Thyroid gland (tissue), 4 donors: ENCODE measurements at regions not wholly inside any gene's neighbourhood (a gene's known extent, or its start where the extent isn't known, plus 50 kb on each side); places are given as distances from the start of the nearest gene placed in this dataset.

ENCODE experiments used
- POLR2A ChIP-seq, 2 donors: fragments of 450-650 bp; IDR thresholded peaks; one replicate each; pipeline ENCODE4 v1.6.1; 2017; ENCODE audit warnings: antibody characterized with exemption in 2 of 2, mild to moderate bottlenecking in 2 of 2, moderate library complexity in 1 of 2
- TF ChIP-seq, protein P1 (sequence below), 6 experiments: fragments of 200-600 bp in 3 of 6; fragments of 450-650 bp in 3 of 6; sonication (generic) in 3 of 6; IDR thresholded peaks; one replicate each; pipeline ENCODE4 v1.5.1; 2016 to 2019; ENCODE audit warnings: antibody characterized with exemption in 6 of 6, mild to moderate bottlenecking in 2 of 6, inconsistent platforms in 1 of 6, moderate library complexity in 1 of 6

DNA sequence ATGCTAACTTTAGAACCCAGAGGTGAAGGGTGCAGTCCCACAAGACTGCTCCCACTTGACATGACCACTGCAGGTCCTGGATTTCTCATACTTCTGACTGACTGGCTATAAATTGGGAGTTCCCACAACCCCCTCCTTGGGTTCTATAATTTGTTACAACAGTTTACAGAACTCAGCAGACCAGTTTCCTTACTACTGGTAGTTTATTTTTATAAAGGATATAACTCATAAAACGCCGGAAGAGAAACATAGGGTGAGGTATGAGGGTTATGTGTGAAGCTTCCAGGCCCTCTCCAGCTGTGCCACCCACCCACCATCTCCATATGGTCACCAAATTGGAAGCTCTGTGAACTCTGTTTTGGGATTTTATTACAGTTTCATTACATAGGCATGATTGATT, 839.6 kb downstream of the TSN start:
- TF ChIP-seq, protein P1, sequence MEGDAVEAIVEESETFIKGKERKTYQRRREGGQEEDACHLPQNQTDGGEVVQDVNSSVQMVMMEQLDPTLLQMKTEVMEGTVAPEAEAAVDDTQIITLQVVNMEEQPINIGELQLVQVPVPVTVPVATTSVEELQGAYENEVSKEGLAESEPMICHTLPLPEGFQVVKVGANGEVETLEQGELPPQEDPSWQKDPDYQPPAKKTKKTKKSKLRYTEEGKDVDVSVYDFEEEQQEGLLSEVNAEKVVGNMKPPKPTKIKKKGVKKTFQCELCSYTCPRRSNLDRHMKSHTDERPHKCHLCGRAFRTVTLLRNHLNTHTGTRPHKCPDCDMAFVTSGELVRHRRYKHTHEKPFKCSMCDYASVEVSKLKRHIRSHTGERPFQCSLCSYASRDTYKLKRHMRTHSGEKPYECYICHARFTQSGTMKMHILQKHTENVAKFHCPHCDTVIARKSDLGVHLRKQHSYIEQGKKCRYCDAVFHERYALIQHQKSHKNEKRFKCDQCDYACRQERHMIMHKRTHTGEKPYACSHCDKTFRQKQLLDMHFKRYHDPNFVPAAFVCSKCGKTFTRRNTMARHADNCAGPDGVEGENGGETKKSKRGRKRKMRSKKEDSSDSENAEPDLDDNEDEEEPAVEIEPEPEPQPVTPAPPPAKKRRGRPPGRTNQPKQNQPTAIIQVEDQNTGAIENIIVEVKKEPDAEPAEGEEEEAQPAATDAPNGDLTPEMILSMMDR (IDR thresholded peaks at IDR 0.05): no peak
- TF ChIP-seq POLR2A (IDR thresholded peaks at IDR 0.05): no peak
